HCEC 1CT (cell line): ENCODE measurements at regions not wholly inside any gene's neighbourhood (a gene's known extent, or its start where the extent isn't known, plus 50 kb on each side); places are given as distances from the start of the nearest gene placed in this dataset.
A peak's percentile ranks its signal among the peaks of the same experiment; 100 is the strongest.
"Not testable (repeated sequence)": the region's sequence is repeated elsewhere in the genome, so short reads cannot be mapped to it uniquely, and the experiment has no call there.

Experiments
- DNase-seq: peaks from one replicate; pipeline ENCODE4 v3.0.0-alpha.2; 2017

GRCh38 chrX:63176578-63176977 is 174.6 kb downstream of the SPIN4 start:
- DNase-seq = not testable (repeated sequence)

DNA sequence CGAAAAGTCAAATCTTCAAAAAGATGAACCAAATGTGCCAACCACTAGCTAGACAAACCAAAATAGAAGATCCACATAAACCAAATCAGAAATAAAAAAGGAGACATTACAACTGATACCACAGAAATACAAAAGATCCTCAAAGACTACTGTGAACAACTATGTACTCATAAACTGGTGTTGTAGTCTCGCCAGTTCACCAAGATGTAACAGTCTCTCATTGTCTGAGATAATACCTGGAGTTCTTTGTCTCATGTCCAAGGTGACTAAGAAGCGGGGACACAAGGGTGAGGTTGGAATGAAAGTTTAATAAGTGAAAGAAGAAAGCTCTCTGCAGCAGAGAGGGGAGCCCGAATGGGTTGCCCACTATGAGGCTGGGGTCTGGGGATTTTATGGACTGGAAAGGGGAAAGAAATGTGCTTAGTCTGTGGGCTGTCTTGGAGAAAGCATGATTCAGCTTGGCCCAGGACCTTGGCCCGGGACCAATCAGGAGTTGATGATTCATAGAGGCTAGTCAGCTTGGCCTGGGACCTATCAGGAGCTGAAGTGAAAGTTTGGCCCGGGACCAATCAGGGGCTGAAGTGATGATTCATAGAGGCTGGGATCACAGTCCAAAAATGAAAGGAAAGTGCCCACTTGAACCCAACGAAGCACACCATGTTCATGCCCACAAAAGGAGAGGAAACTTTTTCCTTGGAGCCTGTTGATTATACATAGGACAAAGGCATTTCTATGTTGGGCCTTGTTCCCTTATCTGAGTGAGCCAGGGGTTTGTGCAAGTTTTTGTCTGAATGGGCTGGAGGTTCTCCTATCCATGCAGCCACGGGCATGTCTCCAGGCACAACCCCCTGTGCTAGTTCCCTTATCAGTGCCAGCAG is 177.1 kb downstream of the SPIN4 start:
- not testable (repeated sequence) for DNase-seq

DNA sequence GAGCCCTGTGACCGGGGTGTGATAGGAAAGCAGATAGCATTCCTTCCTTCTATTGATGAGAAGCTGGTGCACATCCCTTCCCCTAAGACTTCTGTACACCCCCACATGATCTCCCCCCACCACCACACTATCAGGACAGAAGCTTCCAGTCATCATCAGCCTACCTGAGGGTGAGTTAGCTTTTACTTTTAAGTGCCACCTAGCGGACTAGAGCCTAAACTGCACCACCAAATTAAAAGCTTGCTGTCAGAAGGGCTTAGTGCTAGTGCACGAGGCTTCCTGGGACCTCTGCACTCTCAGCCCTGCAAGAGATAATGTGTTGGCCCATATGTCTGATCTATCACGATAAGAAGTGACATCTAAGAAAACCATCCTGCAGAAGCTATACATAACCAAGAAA is 181.7 kb downstream of the SPIN4 start:
- not testable (repeated sequence) for DNase-seq

DNA sequence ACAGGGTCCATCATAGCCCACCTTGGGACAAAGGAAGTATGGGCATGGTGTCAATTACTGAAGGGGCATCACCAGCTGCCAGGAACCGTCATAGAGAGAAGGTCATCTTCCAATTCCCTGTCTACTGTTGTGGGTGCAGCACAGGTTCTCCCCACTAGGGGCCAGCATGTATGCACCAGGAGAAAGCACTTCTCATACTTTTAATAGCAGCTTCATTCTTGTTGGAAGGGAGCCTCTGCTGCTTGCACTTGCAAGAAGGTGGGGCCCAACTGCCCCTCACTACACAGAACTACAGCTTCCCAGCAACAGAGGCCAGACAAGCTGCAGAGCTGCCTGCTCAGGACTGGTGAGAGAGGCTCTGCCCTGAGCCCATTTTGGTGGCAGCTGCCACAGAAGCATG is 182.2 kb downstream of the SPIN4 start:
- not testable (repeated sequence) for DNase-seq

GRCh38 chrX:63167002-63167401 is 184.1 kb downstream of the SPIN4 start:
- DNase-seq = not testable (repeated sequence)

GRCh38 chrX:63160994-63161393 is 190.1 kb downstream of the SPIN4 start:
- not testable (repeated sequence) for DNase-seq

DNA sequence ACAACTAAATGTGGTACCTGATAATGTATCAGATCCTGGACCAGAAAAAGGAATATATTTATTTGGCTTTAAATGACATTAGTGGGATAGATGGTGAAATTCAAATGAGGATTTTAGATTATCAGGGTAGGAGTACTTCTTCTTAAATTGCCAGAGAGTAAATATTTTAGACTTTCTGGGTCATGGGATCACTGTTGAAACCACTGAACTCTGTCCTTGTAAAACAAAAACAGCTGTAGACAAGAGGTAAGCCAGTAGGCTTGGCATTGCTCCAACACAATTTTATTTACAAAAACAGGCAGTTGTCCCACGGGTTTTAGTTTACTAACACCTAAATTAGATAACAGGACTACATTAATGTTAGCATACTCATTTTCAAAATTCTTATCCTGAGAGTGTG is 190.8 kb downstream of the SPIN4 start:
- not testable (repeated sequence) for DNase-seq

- DNase-seq = not testable (repeated sequence)
Observed at GRCh38 chrX:63145526-63145925, 205.6 kb downstream of the SPIN4 start.

DNA sequence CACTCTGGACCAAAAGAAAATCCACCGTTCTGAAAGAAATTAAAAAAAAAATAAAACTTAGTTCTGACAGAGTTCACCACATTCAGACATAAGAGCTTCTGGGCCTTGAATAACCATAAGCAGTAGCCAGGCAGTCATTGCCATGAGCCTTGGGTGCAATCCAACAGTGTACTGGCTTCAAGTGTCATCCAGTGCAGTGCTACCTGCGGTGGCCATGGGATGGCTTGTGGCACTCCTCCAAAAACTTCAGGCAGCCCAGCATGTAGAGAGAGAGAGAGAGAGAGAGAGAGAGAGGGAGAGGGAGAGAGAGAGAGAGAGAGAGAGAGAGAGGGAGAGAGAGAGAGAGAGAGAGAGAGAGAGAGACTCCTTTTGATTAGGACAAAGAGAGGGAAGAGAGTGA is 208.5 kb downstream of the SPIN4 start:
- not testable (repeated sequence) for DNase-seq

DNA sequence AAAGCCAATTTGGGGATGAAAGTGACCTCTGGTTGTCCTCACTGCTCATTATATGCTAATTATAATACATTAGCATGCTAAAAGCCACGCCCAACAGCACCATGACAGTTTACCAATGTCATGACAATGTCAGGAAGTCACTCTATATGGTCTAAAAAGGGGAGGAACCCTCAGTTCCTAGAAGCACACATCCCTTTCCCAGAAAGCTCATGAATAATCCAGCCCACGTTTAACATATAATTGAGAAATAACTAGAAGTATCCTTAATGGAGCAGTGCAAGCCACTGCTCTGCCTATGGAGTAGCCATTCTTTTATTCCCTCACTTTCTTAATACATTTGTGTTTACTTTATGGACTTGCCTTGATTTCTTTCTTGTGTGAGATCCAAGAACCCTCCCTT is 215.3 kb downstream of the SPIN4 start:
- DNase-seq = not testable (repeated sequence)

GRCh38 chrX:63128509-63128908 is 222.6 kb downstream of the SPIN4 start:
- DNase-seq = peak; percentile 0

DNA sequence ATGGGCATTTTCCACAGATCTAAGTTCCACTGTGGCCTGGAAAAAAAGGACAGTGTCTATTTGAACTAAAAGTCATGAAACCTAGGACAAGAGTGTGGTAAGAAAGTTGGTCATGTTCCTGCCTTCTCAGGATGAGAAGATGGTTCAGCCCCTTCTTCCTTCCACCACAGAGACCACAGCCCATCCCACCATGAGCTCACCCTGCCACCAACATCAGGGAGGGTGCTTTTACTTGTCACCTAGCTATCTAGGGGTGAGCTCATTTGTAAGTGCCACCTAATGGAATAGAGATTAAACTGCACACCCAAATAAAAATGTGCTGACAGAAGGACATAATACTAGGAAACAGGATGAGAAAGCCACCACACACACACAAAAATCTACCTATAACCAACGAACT is 235.9 kb downstream of the SPIN4 start:
- DNase-seq = no peak

DNA sequence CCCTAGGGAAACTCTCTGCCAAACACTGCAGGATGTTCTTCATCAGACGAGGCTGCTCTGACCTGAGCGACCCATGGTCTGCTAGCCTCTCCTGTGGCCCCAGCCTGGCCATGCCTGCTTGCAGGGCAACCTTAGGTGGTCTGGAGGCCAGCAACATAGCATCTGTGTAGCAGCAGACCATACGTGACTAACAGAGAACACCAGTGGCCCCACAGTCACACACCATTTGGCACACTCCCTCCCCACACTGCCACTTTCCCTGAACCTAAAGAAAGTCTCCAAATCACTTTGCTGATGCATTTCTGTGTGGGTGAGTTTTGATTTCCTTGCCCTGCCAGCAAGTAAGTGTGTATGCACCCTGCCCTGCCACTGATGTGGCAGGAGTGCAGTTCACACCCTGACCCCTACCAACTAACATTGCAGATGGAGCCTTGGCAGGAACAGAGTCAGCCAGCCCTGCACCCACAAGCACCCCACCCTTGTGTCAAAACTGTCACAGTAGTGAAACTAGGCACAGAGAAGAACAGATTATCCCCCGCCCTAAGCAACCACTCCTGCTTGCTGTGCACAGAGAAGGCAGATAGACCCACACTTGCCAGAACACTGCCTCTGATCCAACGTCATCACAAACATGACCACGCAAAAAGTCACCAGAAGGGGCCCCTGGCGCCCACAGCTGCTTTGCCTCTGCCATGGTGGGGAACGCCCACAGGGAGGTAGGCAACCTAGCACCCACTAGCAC is 249.1 kb downstream of the SPIN4 start:
- no peak for DNase-seq

DNA sequence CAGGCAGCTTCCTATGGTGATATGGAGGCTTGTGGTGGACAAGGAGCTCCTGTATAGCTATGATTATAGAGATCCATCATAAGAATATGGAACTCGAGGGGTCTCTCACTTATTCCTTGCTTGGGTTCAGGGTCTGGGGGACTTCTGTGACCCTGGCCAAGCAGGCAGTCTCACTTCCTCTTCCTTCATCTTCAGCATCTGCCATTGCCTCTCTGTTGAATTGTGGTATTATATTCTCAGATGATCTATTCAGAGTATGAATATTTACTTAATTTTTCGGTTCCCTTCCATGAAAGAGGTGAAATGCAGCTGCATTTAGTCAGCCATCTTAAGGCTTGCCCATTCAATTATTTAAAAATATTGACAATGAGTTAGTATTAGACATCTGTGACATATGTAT is 292.9 kb downstream of the SPIN4 start:
- no peak for DNase-seq

GRCh38 chrX:63050225-63050624 is 300.9 kb downstream of the SPIN4 start:
- no peak for DNase-seq

- DNase-seq = no peak
Observed at GRCh38 chrX:63032811-63033210, 318.3 kb downstream of the SPIN4 start.

DNA sequence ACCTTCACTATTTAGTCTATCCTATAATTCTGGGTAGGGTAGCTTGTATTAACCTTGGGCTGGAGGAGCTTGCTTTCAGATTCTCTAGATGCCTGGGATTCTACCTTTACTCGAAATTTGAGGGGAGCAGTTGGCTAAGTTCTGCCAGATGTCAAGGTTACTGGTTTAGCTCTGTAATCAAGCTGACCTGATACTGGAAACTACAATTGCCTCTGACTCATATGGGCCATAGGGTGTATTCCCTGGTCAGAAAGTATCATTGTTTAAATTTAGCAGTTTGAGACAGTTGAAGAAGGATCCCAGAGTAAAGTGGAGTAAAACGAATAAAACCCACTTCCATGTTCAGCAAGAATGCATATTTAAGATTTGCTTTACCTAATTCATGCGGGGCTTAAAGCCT is 337.6 kb downstream of the SPIN4 start:
- DNase-seq = no peak

- DNase-seq = no peak
Observed at GRCh38 chrX:63012574-63012973, 338.6 kb downstream of the SPIN4 start.

DNA sequence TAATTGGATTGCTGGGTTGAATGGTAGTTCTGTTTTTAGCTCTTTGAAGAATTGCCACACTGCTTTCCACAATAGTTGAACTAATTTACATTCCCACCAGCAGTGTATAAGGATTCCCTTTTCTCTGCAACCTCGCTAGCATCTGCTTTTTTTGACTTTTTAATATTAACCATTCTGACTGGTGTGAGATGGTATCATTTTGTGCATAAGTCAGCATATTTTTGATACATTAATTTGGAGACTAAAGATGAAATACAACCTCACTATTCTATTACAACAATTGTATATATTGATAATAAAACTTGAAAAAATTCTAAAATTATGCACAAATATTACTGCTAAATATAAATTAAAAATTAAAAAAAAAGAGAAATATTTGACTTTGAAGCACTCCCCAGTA is 350.9 kb downstream of the SPIN4 start:
- DNase-seq = not testable (repeated sequence)
